AG04449 (cell line): ENCODE measurements at regions not wholly inside any gene's neighbourhood (a gene's known extent, or its start where the extent isn't known, plus 50 kb on each side); places are given as distances from the start of the nearest gene placed in this dataset.

Experiments used
- CTCF ChIA-PET: fragments of 350-600 bp; formaldehyde crosslinking; extraction: SDS; loops from one replicate; lab custom pipeline; 2021; ENCODE audit warnings: antibody characterized with exemption; lab: Yijun Ruan, JAX
- POLR2A ChIA-PET: fragments of 400-600, 350-600 bp; formaldehyde crosslinking; extraction: SDS; loops from one replicate; lab custom pipeline; 2020; ENCODE audit warnings: antibody characterized with exemption, inconsistent platforms; lab: Yijun Ruan, JAX
- DNase-seq: peaks from one replicate; pipeline ENCODE4 v3.0.0-alpha.2; 2010; ENCODE audit warnings: low read depth, low spot score
- H3K4me3 ChIP-seq: 2 replicates; pipeline ENCODE4 v1.5.1; 2011; ENCODE audit warnings: low read depth, mild to moderate bottlenecking, control low read depth, low read length
- TF ChIP-seq, protein P1 (sequence below): IDR thresholded peaks from one replicate; pipeline ENCODE4 v1.5.1; 2011; ENCODE audit warnings: mild to moderate bottlenecking, moderate library complexity, low read length, control low read depth, inconsistent platforms; ENCODE audit not compliant: insufficient read depth; ENCODE audit errors: missing control alignments

GRCh38 chr14:81981307-81981675 lies 447.6 kb upstream of the SEL1L start:
- DNase-seq = no peak
- ChIA-PET POLR2A (no interaction called here), CTCF (interaction anchor here (2.0 kb wide), 1 partner anchor 8 kb away, joined by 6 read pairs; no protein-coding TSS in a partner anchor)
- TF ChIP-seq, protein P1, sequence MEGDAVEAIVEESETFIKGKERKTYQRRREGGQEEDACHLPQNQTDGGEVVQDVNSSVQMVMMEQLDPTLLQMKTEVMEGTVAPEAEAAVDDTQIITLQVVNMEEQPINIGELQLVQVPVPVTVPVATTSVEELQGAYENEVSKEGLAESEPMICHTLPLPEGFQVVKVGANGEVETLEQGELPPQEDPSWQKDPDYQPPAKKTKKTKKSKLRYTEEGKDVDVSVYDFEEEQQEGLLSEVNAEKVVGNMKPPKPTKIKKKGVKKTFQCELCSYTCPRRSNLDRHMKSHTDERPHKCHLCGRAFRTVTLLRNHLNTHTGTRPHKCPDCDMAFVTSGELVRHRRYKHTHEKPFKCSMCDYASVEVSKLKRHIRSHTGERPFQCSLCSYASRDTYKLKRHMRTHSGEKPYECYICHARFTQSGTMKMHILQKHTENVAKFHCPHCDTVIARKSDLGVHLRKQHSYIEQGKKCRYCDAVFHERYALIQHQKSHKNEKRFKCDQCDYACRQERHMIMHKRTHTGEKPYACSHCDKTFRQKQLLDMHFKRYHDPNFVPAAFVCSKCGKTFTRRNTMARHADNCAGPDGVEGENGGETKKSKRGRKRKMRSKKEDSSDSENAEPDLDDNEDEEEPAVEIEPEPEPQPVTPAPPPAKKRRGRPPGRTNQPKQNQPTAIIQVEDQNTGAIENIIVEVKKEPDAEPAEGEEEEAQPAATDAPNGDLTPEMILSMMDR = no peak
- H3K4me3 ChIP-seq = no peak overlapping the region

DNA sequence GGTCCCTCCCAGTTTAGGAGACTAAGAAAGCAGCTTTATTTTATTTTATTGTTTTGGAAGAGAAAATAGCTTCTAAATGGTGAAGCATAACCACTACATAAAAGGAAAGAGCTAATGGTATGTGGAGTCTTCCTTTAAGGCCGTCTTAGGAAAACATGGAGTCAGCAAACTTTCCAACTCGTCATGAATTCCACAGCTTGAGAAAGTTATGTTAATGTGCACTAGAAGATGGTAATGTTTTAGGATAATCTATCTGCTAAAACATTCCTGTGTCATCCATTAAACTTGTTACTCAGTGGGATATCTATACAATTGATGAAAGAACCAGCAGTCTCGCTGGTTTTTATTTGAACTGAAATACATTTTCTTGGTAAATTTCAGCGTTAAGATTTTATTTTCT lies 448.4 kb upstream of the SEL1L start:
- DNase-seq = no peak
- ChIA-PET CTCF (interaction anchor here (2.0 kb wide), 1 partner anchor 8 kb away, joined by 6 read pairs; no protein-coding TSS in a partner anchor), POLR2A (interaction anchor here (0.6 kb wide), 1 partner anchor 244 kb away, joined by 3 read pairs; no protein-coding TSS in a partner anchor)
- H3K4me3 ChIP-seq = no peak overlapping the region
- TF ChIP-seq, protein P1 = no peak

DNA sequence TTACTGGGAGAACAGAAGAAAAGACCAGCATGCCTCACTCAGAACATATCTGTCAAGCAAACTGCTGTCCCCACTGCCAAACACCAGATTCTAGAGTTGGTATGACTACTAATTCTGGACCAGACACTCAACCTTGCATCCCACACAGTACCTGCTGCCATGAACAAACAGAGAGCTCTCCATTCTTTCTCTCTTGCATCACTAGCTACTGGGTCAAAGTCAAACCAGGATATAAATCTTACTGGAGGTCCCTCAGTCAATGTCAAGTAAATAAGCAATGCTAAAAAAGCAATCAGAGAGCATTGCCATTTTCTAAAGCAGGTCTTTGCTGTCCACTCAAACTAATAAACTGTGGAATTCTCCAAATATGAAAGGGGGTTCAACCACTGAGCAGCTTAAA lies 452.4 kb upstream of the SEL1L start:
- POLR2A ChIA-PET = no interaction called here
- no peak overlapping the region for H3K4me3 ChIP-seq
- no peak for DNase-seq
- TF ChIP-seq, protein P1 = no peak
- CTCF ChIA-PET = no interaction called here

DNA sequence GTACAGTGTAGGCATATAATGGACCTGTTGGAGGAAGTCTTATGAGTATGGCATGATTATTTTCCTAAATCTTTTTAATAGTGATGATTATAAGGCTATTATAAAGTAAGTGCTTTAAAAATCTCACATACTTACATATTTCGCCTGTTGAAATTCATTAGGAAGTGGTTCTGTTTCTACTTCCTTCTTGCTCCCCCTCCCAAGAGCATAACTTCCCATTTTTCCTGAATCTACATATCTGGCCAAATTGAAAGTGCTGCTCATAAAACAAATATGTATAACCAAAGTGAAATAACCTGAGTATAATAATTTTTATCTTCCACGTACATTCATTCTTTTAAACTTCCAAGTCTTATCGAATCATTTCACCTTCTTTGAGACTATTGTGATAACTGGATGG lies 455.6 kb upstream of the SEL1L start:
- POLR2A ChIA-PET = no interaction called here

DNA sequence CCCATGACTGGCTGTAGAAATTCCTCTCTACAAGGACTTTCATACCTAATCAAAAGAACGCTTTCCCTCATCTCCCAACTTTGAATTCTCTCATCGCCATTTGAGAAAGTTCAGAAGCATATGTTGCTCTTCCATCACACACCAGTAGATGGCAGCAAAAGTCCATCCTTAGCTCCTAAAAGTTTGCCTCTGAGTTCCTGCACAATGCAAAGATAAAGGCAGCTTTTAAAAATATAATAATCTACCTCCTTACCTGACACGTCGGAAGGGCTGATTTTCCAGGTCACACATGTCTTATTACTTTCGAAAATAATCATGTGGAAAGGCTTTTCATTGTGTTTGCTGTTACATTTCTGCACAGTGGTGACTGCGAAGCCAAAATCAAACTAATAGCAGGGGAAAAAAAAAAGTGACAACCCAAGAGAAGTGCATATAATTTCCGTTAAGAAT lies 456.7 kb upstream of the SEL1L start:
- TF ChIP-seq, protein P1 = peak; percentile 60
- H3K4me3 ChIP-seq = no peak overlapping the region
- no peak for DNase-seq
- POLR2A ChIA-PET = no interaction called here
- CTCF ChIA-PET = interaction anchor here (0.8 to 1.9 kb wide), 3 partner anchors 9 to 14 kb away, joined by 3 to 6 read pairs (median 3); no protein-coding TSS in a partner anchor

More for the DNA sequence above, 455.6 kb upstream of the SEL1L start:
- no peak overlapping the region for H3K4me3 ChIP-seq
- CTCF ChIA-PET = interaction anchor here (1.9 kb wide), 1 partner anchor 8 kb away, joined by 6 read pairs; no protein-coding TSS in a partner anchor
- TF ChIP-seq, protein P1 = no peak
- no peak for DNase-seq

DNA sequence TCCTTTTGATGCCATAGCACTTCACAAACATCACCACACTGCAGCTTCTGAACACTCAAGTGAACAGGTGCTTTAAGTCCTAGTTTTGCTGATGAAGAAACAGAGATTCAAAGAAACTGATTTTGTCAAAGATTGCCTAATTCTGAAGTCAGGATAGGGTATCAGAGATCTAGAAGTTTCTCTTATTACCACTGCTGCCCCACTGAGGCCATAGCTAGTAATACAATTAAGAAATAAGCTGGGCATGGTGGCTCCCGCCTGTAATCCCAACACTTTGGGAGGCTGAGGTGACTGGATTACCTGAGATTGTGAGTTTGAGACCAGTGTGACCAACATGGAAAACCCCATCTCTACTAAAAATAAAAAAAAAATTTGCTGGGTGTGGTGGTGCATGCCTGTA lies 458.3 kb upstream of the SEL1L start:
- DNase-seq = no peak
- TF ChIP-seq, protein P1 = no peak
- CTCF ChIA-PET = no interaction called here
- no peak overlapping the region for H3K4me3 ChIP-seq
- POLR2A ChIA-PET = no interaction called here
